ENCODE measurements at regions not wholly inside any gene's neighbourhood (a gene's known extent, or its start where the extent isn't known, plus 50 kb on each side); places are given as distances from the start of the nearest gene placed in this dataset.

DNA sequence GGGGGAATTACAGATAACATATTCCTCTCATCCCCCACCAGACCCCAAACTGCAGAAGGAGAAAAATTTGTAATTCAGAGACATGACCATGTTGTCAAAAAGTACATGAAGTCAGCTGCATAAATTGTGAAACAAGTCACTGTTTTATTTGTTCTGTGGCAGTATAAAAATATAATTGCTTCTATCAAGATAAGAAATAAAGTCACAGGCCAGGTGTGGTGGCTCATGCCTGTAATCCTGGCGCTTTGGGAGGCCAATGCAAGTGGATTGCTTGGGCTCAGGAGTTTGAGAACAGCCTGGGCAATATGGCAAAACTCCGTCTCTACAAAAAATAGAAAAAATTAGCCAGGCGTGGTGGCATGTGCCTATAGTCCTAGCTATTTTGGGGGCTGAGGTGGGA lies 87.7 kb upstream of the DPH6 start:
- Histone ChIP-seq H3F3A (ENCODE audit: insufficient read depth, low read length, poor library complexity, severe bottlenecking) (no peaks in the 10 kb centered on the region), H3K27ac (ENCODE audit: low read length) (no peak overlapping the region), H3K9me2 (ENCODE audit: insufficient read depth, low read length) (no peaks in the 10 kb centered on the region), H3K9me3 (ENCODE audit: low read length) (no peaks in the 10 kb centered on the region), H3K27me3 (ENCODE audit: insufficient read depth, low read depth, low read length) (no peaks in the 10 kb centered on the region), H3K4me2 (ENCODE audit: low read length) (no peak overlapping the region), H3K36me3 (ENCODE audit: insufficient read depth, low read length) (no peaks in the 10 kb centered on the region), H3K79me2 (replicated peaks; ENCODE audit: insufficient read depth, low read length) (no peaks in the 10 kb centered on the region), H3K9ac (ENCODE audit: low read length) (no peak overlapping the region), H3K4me3 (ENCODE audit: low read length) (no peak overlapping the region), H4K20me1 (ENCODE audit: insufficient read depth) (no peaks in the 10 kb centered on the region), H2AFZ (ENCODE audit: low read depth, low read length) (no peak overlapping the region)
- TF ChIP-seq POLR2AphosphoS5 (IDR thresholded peaks at IDR 0.05) = no peak
- TF ChIP-seq RAD21 (conservative IDR thresholded peaks at IDR 0.05) = no peak
- no peak for TF ChIP-seq SMC3 (conservative IDR thresholded peaks at IDR 0.05; ENCODE audit: poor library complexity)

DNA sequence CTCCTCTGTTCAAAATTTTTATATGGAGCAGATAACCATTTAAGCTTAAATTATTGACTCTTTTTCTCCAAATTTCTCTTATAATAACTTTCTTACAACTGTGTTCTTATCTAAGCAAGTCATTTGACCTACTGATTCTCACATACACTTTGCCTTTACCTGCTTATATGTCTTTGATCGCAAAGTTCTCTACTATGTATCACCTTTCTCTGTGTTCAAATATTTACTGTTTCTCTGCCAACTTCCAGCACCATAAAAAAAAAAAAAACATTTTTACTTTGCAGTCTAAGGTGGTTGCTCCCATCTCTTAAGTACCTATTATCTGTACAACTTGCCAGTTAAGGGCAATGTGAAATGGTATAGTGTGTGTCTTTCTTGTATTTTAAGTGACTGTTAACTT lies 100.8 kb upstream of the DPH6 start:
- Histone ChIP-seq H2AFZ (ENCODE audit: low read depth, low read length) (no peak overlapping the region), H3K4me3 (ENCODE audit: low read length) (no peak overlapping the region), H3K36me3 (ENCODE audit: insufficient read depth, low read length) (no peaks in the 10 kb centered on the region), H4K20me1 (ENCODE audit: insufficient read depth) (no peaks in the 10 kb centered on the region), H3K79me2 (replicated peaks; ENCODE audit: insufficient read depth, low read length) (no peaks in the 10 kb centered on the region), H3K9me2 (ENCODE audit: insufficient read depth, low read length) (no peaks in the 10 kb centered on the region), H3K4me2 (ENCODE audit: low read length) (no peak overlapping the region), H3K9me3 (ENCODE audit: low read length) (no peaks in the 10 kb centered on the region), H3K27me3 (ENCODE audit: insufficient read depth, low read depth, low read length) (no peaks in the 10 kb centered on the region), H3K27ac (ENCODE audit: low read length) (no peak overlapping the region), H3K9ac (ENCODE audit: low read length) (no peak overlapping the region), H3F3A (ENCODE audit: insufficient read depth, low read length, poor library complexity, severe bottlenecking) (no peaks in the 10 kb centered on the region)
- TF ChIP-seq EP300 (conservative IDR thresholded peaks at IDR 0.05; ENCODE audit: poor library complexity, severe bottlenecking) = no peak
- no peak for TF ChIP-seq SMC3 (conservative IDR thresholded peaks at IDR 0.05; ENCODE audit: poor library complexity)
- no peak for TF ChIP-seq MXI1 (conservative IDR thresholded peaks at IDR 0.05; ENCODE audit: poor library complexity, severe bottlenecking)
- no peak for TF ChIP-seq EZH2 (IDR thresholded peaks at IDR 0.05; ENCODE audit: borderline replicate concordance, insufficient read depth, low read length, poor library complexity, severe bottlenecking)
- no peak for TF ChIP-seq RAD21 (conservative IDR thresholded peaks at IDR 0.05)
- no peak for TF ChIP-seq TAF1 (IDR thresholded peaks at IDR 0.05; ENCODE audit: low read depth)
- TF ChIP-seq, protein P1, sequence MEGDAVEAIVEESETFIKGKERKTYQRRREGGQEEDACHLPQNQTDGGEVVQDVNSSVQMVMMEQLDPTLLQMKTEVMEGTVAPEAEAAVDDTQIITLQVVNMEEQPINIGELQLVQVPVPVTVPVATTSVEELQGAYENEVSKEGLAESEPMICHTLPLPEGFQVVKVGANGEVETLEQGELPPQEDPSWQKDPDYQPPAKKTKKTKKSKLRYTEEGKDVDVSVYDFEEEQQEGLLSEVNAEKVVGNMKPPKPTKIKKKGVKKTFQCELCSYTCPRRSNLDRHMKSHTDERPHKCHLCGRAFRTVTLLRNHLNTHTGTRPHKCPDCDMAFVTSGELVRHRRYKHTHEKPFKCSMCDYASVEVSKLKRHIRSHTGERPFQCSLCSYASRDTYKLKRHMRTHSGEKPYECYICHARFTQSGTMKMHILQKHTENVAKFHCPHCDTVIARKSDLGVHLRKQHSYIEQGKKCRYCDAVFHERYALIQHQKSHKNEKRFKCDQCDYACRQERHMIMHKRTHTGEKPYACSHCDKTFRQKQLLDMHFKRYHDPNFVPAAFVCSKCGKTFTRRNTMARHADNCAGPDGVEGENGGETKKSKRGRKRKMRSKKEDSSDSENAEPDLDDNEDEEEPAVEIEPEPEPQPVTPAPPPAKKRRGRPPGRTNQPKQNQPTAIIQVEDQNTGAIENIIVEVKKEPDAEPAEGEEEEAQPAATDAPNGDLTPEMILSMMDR (IDR thresholded peaks at IDR 0.05; ENCODE audit: poor library complexity, severe bottlenecking) = no peak

DNA sequence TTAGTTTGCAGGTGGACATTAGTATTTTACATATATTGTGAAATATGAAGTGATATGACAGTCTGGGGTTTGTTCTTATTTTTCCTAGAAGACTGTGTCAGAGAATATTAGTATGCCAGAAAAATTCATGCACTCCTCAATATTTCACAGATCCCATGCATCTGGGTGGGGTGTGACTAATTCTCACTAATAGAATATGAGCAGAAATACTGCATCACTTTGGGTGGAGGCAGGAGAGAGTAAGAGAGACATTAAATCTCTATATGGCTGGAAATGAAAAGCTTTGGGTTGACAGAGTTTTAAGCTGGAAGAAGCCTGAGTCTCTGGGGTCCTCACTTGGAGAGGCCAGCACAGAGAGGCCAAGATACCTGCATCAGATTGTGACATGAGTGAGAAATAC lies 101.3 kb upstream of the DPH6 start:
- H3K9me3 ChIP-seq (ENCODE audit: low read length) = no peaks in the 10 kb centered on the region
- no peaks in the 10 kb centered on the region for H3K9me2 ChIP-seq (ENCODE audit: insufficient read depth, low read length)
- no peak for TF ChIP-seq EZH2 (IDR thresholded peaks at IDR 0.05; ENCODE audit: borderline replicate concordance, insufficient read depth, low read length, poor library complexity, severe bottlenecking)
- no peak for TF ChIP-seq MXI1 (conservative IDR thresholded peaks at IDR 0.05; ENCODE audit: poor library complexity, severe bottlenecking)
- no peak for TF ChIP-seq RAD21 (conservative IDR thresholded peaks at IDR 0.05)
- TF ChIP-seq, protein P1 (IDR thresholded peaks at IDR 0.05; ENCODE audit: poor library complexity, severe bottlenecking) = no peak
- H3K79me2 ChIP-seq (replicated peaks; ENCODE audit: insufficient read depth, low read length) = no peaks in the 10 kb centered on the region
- no peak overlapping the region for H3K27ac ChIP-seq (ENCODE audit: low read length)
- no peak overlapping the region for H2AFZ ChIP-seq (ENCODE audit: low read depth, low read length)
- H3F3A ChIP-seq (ENCODE audit: insufficient read depth, low read length, poor library complexity, severe bottlenecking) = no peaks in the 10 kb centered on the region
- H3K9ac ChIP-seq (ENCODE audit: low read length) = no peak overlapping the region
- no peaks in the 10 kb centered on the region for H4K20me1 ChIP-seq (ENCODE audit: insufficient read depth)
- no peak overlapping the region for H3K4me3 ChIP-seq (ENCODE audit: low read length)
- no peaks in the 10 kb centered on the region for H3K36me3 ChIP-seq (ENCODE audit: insufficient read depth, low read length)
- no peak overlapping the region for H3K4me2 ChIP-seq (ENCODE audit: low read length)
- no peaks in the 10 kb centered on the region for H3K27me3 ChIP-seq (ENCODE audit: insufficient read depth, low read depth, low read length)

All from neural cell (in vitro differentiated cells).